ENCODE measurements at regions not wholly inside any gene's neighbourhood (a gene's known extent, or its start where the extent isn't known, plus 50 kb on each side); places are given as distances from the start of the nearest gene placed in this dataset.

DNA sequence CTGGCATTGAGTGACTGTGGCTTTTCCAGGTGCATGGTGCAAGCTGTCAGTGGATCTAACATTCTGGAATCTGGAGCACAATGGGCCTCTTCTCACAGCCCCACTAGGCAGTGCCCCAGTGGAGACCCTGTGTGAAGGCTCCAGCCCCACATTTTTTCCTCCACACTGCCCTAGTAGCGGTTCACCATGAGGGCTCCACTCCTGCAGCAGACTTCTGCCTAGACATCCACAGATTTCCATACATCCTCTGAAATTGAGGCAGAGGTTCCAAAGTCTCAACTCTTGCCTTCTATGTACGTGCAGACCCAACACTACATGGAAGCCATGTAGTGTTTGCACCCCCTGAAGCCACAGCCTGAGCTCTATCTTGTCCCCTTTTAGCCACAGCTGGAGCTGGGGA is 118.0 kb upstream of the BMP5 start:
- TF ChIP-seq, protein P1, sequence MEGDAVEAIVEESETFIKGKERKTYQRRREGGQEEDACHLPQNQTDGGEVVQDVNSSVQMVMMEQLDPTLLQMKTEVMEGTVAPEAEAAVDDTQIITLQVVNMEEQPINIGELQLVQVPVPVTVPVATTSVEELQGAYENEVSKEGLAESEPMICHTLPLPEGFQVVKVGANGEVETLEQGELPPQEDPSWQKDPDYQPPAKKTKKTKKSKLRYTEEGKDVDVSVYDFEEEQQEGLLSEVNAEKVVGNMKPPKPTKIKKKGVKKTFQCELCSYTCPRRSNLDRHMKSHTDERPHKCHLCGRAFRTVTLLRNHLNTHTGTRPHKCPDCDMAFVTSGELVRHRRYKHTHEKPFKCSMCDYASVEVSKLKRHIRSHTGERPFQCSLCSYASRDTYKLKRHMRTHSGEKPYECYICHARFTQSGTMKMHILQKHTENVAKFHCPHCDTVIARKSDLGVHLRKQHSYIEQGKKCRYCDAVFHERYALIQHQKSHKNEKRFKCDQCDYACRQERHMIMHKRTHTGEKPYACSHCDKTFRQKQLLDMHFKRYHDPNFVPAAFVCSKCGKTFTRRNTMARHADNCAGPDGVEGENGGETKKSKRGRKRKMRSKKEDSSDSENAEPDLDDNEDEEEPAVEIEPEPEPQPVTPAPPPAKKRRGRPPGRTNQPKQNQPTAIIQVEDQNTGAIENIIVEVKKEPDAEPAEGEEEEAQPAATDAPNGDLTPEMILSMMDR (IDR thresholded peaks at IDR 0.05; ENCODE audit: low read depth, low read length), result no peak
- no peak overlapping the region for H3K4me3 ChIP-seq (ENCODE audit: low read depth, low read length)

DNA sequence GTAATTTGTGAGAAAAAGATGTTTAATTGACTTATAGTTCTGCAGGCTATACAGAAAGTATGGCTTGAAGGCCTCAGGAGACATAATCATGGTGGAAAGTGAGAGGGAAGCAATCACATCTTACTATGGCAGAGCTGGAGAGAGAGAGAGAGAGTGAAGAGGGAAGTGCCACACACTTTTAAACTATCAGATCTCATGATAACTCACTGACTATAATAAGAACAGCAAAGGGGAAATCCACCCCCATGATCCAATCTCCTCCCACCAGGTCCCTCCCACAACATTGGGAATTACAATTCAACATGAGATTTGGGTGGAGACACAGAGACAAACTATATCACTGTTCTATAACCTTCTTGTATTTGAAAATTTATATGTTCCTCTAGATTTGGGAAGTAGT is 117.2 kb upstream of the BMP5 start:
- no peak overlapping the region for H3K4me3 ChIP-seq (ENCODE audit: low read depth, low read length)
- TF ChIP-seq, protein P1 (IDR thresholded peaks at IDR 0.05; ENCODE audit: low read depth, low read length), result no peak

DNA sequence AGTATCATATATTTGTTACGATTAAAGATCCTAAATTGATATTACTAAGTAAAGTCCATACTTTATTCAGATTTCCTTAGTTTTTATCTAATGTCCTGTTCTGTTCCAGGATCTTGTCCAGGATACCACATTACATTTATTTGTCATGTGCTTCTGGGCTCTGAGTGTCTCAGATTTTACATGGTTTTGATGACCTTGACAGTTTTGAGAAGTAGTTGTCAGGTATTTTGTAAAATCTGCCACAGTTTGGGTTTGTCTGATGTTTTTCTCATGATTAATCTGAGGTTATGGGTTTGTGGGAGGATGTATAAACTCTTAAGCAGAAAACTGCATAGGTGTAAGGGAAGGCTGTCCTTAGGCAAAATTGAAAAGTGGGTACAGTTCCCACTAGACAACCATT is 109.9 kb upstream of the BMP5 start:
- no peak overlapping the region for H3K4me3 ChIP-seq (ENCODE audit: low read depth, low read length)
- TF ChIP-seq, protein P1 (IDR thresholded peaks at IDR 0.05; ENCODE audit: low read depth, low read length), result no peak

DNA sequence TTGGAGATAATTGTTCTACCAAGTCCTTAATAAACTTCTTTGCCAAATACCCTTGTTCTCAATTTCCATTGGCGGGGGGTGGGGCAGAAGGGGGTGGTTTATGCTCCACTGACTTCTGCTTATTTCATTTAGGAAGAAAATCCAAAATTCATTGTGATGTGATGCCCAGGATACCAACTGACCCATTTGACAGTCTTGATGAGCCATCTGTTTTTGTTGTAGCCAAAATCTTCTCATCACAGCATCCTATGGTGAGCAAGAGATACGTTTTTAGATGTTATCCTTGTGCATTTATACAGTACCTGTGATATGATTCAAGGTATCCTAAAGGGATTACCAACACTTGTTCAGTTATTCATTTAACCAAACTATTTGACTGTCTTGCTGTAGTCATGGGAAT is 108.5 kb upstream of the BMP5 start:
- TF ChIP-seq, protein P1 (IDR thresholded peaks at IDR 0.05; ENCODE audit: low read depth, low read length), result no peak

DNA sequence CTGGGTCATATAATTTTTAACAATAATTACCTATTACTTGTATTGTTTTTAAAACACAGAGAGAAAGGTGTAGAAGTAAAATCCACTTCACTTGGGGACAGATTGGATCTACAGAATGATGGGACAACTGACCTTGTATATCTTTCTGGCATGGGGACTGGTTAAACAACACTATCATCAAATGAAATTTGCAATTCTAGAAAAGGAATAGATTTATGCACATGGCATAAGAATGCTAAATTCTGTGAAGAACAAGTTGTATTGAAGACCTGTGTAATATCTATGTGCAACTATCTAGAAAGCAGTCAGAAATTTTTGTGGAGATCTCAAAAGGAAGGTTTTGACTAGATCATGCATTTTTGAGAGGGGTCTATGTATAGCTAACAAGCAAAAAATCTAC is 106.3 kb upstream of the BMP5 start:
- TF ChIP-seq, protein P1 (IDR thresholded peaks at IDR 0.05; ENCODE audit: low read depth, low read length), result no peak
- no peak overlapping the region for H3K4me3 ChIP-seq (ENCODE audit: low read depth, low read length)

More for the DNA sequence above, 108.5 kb upstream of the BMP5 start:
- no peak overlapping the region for H3K4me3 ChIP-seq (ENCODE audit: low read depth, low read length)

DNA sequence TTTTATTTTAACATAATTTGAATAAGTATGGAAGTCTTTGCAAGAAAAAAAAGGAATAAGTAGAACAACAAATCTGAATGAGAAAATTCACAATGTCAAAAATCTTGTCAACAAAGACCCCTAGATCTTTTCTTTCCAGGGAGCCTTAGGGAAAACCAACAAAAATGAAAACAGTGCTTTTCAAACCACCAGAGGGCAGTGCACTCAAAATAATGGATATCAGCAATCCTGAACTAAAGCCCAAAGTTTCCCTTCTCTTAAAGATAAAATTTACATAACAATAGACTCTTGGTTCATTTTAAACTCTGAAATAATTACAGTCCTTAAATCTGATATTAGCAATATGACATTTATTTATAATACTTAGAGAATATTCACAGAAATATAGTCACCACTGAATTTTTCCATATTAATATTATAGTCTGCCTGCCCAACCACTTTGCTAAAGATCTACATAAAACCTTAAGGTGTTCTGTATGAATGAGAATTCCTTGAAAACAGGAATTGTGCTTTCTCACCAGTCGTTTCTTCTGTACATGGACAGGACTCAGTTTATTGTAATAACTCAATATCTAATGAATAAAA is 105.3 kb upstream of the BMP5 start:
- H3K4me3 ChIP-seq (ENCODE audit: low read depth, low read length), result no peak overlapping the region
- TF ChIP-seq, protein P1 (IDR thresholded peaks at IDR 0.05; ENCODE audit: low read depth, low read length), result no peak; the same call in 1 of the 2 replicates

DNA sequence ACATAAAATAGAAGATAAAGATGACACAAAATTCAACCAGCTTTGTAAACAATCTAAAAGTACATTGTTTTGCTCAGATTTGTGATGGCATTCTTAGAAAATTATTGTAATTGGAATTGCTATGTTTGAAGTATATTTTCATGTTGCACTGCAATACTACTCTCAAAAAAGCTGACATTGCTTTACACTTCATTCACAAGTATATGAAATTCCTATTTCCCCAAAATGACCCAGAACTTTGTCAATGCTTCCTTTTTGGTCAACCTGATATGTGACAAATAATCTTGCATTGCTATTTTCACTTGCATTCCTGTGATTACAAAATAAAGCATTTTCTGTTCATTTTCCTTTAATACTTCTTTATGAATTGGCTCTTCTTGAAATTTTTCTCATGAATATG is 104.1 kb upstream of the BMP5 start:
- TF ChIP-seq, protein P1 (IDR thresholded peaks at IDR 0.05; ENCODE audit: low read depth, low read length), result no peak
- no peak overlapping the region for H3K4me3 ChIP-seq (ENCODE audit: low read depth, low read length)
